ENCODE measurements at regions not wholly inside any gene's neighbourhood (a gene's known extent, or its start where the extent isn't known, plus 50 kb on each side); places are given as distances from the start of the nearest gene placed in this dataset.

DNA sequence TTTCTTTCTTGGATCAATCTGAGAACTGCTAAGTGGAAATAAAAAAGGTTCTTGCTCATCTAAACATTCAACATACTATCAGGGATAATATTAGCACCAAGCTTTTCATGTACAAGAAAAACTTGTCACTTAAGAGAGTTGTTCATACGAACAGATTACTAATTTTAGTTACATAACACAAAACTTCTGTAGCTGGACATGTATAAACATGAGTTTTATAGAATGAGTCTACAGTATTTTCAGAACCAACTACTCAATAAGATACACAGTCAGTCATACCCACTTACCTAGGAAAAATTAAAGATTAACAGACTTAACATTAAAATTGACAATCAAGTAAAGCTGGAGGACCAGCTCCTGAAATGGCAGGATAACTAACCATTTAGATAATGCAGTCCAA lies 540.1 kb upstream of the FAM241A start:
- TF ChIP-seq, protein P1, sequence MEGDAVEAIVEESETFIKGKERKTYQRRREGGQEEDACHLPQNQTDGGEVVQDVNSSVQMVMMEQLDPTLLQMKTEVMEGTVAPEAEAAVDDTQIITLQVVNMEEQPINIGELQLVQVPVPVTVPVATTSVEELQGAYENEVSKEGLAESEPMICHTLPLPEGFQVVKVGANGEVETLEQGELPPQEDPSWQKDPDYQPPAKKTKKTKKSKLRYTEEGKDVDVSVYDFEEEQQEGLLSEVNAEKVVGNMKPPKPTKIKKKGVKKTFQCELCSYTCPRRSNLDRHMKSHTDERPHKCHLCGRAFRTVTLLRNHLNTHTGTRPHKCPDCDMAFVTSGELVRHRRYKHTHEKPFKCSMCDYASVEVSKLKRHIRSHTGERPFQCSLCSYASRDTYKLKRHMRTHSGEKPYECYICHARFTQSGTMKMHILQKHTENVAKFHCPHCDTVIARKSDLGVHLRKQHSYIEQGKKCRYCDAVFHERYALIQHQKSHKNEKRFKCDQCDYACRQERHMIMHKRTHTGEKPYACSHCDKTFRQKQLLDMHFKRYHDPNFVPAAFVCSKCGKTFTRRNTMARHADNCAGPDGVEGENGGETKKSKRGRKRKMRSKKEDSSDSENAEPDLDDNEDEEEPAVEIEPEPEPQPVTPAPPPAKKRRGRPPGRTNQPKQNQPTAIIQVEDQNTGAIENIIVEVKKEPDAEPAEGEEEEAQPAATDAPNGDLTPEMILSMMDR (IDR thresholded peaks at IDR 0.05 in 4 of 5, conservative IDR thresholded peaks at IDR 0.05 in 1 of 5) = no peak
- no peak for TF ChIP-seq POLR2A (IDR thresholded peaks at IDR 0.05)
